ENCODE measurements at regions not wholly inside any gene's neighbourhood (a gene's known extent, or its start where the extent isn't known, plus 50 kb on each side); places are given as distances from the start of the nearest gene placed in this dataset.

DNA sequence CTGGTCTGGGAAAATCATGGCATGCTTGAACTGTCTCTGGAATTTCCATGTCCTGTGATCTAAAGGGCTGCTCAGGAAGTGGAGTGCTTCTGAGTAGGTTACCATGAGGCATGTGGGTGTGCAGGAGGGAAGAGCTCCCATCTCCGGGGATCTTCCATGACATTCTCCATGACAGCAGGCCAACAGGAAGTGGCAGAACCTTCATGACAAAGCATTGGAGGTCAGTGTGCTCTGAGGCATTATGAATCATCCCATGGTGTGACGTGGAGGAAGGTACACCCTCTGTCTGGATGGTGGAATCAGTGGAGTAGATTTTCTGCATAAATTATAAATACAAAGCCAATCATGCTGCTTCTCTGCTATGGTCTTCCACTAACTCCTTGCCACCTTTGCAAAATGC is 139.6 kb upstream of the E2F8 start:
- H3K36me3 ChIP-seq (replicated peaks in 1 of 2): no peaks in the 10 kb centered on the region
- H3K27me3 ChIP-seq: peaks cover 4% of the 10 kb centered on the region
- no peaks in the 10 kb centered on the region for H3K4me1 ChIP-seq (replicated peaks in 1 of 2)
- H3K27ac ChIP-seq: peak overlapping the region in 1 of 5 donors; percentile 38
- WGBS, 4 donors: 12 to 34% (median 22%) methylated on average over 2 of the region's 2 CpGs
- DNase-seq: peak; percentile 29 to 69 (median 61)
- no peaks in the 10 kb centered on the region for H3K9me3 ChIP-seq (replicated peaks in 1 of 3)
- intact Hi-C loops (cut with DNase I): no loop called here
- TF ChIP-seq, protein P1, sequence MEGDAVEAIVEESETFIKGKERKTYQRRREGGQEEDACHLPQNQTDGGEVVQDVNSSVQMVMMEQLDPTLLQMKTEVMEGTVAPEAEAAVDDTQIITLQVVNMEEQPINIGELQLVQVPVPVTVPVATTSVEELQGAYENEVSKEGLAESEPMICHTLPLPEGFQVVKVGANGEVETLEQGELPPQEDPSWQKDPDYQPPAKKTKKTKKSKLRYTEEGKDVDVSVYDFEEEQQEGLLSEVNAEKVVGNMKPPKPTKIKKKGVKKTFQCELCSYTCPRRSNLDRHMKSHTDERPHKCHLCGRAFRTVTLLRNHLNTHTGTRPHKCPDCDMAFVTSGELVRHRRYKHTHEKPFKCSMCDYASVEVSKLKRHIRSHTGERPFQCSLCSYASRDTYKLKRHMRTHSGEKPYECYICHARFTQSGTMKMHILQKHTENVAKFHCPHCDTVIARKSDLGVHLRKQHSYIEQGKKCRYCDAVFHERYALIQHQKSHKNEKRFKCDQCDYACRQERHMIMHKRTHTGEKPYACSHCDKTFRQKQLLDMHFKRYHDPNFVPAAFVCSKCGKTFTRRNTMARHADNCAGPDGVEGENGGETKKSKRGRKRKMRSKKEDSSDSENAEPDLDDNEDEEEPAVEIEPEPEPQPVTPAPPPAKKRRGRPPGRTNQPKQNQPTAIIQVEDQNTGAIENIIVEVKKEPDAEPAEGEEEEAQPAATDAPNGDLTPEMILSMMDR (IDR thresholded peaks at IDR 0.05): no peak
- no peak for TF ChIP-seq POLR2A (IDR thresholded peaks at IDR 0.05)
- H3K4me3 ChIP-seq: no peak overlapping the region

DNA sequence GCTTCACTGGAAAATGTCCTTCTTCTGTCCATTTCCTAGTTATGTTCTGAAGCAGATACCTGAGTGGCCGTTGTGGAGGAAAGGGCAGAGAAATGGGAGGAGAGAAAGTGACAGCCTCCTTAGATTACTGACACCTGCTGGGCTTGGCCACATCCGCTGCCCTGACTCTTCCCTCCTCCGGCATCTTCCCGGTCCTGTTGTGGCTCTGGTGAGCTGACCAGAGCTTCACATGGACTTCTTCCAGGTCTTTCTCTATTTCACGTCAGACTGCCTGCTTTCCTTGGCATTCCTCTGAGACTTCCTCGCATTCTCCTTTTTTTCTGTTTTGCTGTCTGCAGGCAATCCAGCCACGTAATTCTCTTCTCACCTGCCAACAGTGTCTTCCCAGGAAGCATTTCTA is 138.7 kb upstream of the E2F8 start:
- peaks cover 4% of the 10 kb centered on the region for H3K27me3 ChIP-seq
- intact Hi-C loops (cut with DNase I): no loop called here

DNA sequence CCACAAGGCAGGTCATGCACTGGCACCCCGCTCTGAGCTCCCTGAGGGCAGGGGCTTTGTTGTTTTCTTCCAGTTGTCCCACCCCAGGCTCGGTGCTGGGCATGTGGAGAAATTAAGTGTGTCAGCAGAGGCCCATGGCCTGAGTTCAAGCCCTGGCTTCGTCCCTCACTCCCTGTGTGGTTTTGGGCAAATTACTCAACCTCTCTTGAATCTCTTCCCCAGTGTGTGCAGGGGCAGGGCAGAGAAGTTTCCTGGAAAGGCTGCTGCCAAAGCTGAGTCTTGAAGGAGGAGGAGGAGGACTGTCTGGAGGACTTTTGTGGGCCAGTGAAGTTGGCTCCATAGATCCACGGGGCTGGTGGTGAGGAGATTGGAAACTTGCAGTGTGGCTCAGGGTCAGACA is 138.1 kb upstream of the E2F8 start:
- Histone ChIP-seq H3K27ac (peak overlapping the region in 1 of 5 donors; percentile 78), H3K36me3 (replicated peaks in 1 of 2) (no peaks in the 10 kb centered on the region), H3K27me3 (peaks cover 4% of the 10 kb centered on the region), H3K4me3 (no peak overlapping the region), H3K9me3 (replicated peaks in 1 of 3) (no peaks in the 10 kb centered on the region), H3K4me1 (replicated peaks in 1 of 2) (peaks cover 0 to 3% of the 10 kb centered on the region in 2 donors)
- no peak for DNase-seq
- intact Hi-C loops (cut with DNase I): no loop called here
- no peak for TF ChIP-seq POLR2A (IDR thresholded peaks at IDR 0.05)
- TF ChIP-seq, protein P1 (IDR thresholded peaks at IDR 0.05): no peak
- 70 to 81% (median 75%) methylated on average over 3 to 4 of the region's 4 CpGs for WGBS, 4 donors

More for the DNA sequence above, 138.7 kb upstream of the E2F8 start:
- no peak overlapping the region for H3K4me3 ChIP-seq
- TF ChIP-seq, protein P1 (IDR thresholded peaks at IDR 0.05): no peak
- no peak for TF ChIP-seq POLR2A (IDR thresholded peaks at IDR 0.05)
- peak overlapping the region in 1 of 5 donors; percentile 78 for H3K27ac ChIP-seq
- no peaks in the 10 kb centered on the region for H3K4me1 ChIP-seq (replicated peaks in 1 of 2)
- WGBS, 4 donors: 80 to 83% (median 81%) methylated on average over 7 of the region's 7 CpGs
- no peaks in the 10 kb centered on the region for H3K36me3 ChIP-seq (replicated peaks in 1 of 2)
- H3K9me3 ChIP-seq (replicated peaks in 1 of 3): no peaks in the 10 kb centered on the region
- no peak for DNase-seq

DNA sequence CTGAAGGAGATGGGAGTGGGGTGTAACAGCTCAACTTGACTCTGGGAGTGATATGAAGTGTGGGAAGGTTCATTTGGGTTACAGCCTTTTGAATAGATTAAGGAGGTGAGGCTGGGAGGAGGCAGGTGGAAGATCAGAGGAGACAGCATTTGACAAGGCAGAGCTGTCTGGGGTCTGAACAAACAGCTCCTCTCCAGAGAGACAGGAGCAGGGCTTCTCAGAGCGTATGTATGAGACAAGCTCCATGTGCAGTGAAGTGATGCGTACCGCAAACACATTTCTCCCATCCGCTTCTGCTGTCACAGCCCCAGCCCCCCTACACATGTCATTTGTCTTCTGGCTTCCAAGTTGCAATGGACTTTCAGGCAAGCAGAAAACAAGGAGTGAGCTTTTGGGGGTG is 137.1 kb upstream of the E2F8 start:
- Histone ChIP-seq H3K27ac (no peak overlapping the region), H3K27me3 (peaks cover 2% of the 10 kb centered on the region), H3K4me1 (replicated peaks in 1 of 2) (peaks cover 0 to 4% of the 10 kb centered on the region in 2 donors), H3K36me3 (replicated peaks in 1 of 2) (no peaks in the 10 kb centered on the region), H3K4me3 (no peak overlapping the region), H3K9me3 (replicated peaks in 1 of 3) (no peaks in the 10 kb centered on the region)
- intact Hi-C loops (cut with DNase I): no loop called here
- TF ChIP-seq POLR2A (IDR thresholded peaks at IDR 0.05): no peak
- TF ChIP-seq, protein P1 (IDR thresholded peaks at IDR 0.05): no peak
- WGBS, 4 donors: 89 to 96% (median 92%) methylated on average over 4 of the region's 4 CpGs
- peak in 1 of 7 donors; percentile 14 for DNase-seq

Measured in adrenal gland (tissue), 9 donors.